OCI-LY1 (cell line): ENCODE measurements at regions not wholly inside any gene's neighbourhood (a gene's known extent, or its start where the extent isn't known, plus 50 kb on each side); places are given as distances from the start of the nearest gene placed in this dataset.

Experiments used
- EZH2 ChIP-seq: fragments of 200-600 bp; sonication (generic), shearing (Covaris generic); IDR thresholded peaks from 2 replicates; pipeline ENCODE4 v1.8.0; 2017; ENCODE audit warnings: borderline replicate concordance, mixed run types, mild to moderate bottlenecking, antibody characterized with exemption, low read length, moderate library complexity, mixed read lengths
- TF ChIP-seq, protein P1 (sequence below): fragments of 200-600 bp; sonication (generic), shearing (Covaris generic); IDR thresholded peaks from 2 replicates; pipeline ENCODE4 v1.5.1; 2017; ENCODE audit warnings: mild to moderate bottlenecking, antibody characterized with exemption, low read length, moderate library complexity, mixed read lengths

DNA sequence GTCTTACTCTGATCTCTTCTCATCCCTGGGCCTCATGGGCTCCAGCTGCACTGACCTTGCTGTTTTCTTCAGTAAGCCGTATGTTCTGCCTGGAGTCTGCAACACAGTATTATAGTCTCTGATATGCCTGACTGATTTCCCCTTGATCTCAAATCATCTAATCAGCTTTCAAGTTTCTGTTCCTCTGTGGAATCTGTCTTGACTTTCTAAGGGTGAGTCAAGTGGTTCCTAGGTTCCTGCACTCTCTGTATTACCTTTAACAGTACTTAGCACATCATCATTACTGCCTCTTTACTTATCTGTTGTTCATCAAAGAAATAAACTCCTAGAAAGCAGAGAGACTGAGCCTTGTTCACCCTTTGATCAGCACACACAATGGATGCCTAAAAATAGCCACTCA is 350.7 kb downstream of the LMO7 start:
- TF ChIP-seq, protein P1, sequence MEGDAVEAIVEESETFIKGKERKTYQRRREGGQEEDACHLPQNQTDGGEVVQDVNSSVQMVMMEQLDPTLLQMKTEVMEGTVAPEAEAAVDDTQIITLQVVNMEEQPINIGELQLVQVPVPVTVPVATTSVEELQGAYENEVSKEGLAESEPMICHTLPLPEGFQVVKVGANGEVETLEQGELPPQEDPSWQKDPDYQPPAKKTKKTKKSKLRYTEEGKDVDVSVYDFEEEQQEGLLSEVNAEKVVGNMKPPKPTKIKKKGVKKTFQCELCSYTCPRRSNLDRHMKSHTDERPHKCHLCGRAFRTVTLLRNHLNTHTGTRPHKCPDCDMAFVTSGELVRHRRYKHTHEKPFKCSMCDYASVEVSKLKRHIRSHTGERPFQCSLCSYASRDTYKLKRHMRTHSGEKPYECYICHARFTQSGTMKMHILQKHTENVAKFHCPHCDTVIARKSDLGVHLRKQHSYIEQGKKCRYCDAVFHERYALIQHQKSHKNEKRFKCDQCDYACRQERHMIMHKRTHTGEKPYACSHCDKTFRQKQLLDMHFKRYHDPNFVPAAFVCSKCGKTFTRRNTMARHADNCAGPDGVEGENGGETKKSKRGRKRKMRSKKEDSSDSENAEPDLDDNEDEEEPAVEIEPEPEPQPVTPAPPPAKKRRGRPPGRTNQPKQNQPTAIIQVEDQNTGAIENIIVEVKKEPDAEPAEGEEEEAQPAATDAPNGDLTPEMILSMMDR: no peak
- no peak for TF ChIP-seq EZH2
